Medulla oblongata (tissue), 1 donor: ENCODE measurements at regions not wholly inside any gene's neighbourhood (a gene's known extent, or its start where the extent isn't known, plus 50 kb on each side); places are given as distances from the start of the nearest gene placed in this dataset.
A peak's percentile ranks its signal among the peaks of the same experiment; 100 is the strongest.

Source experiments
- DNase-seq: peaks from one replicate; pipeline ENCODE4 v3.0.0-alpha.2; 2015; ENCODE audit errors: extremely low spot score

- DNase-seq: no peak
Observed at GRCh38 chr13:30126903-30127428, 180.4 kb downstream of the KATNAL1 start.

DNA sequence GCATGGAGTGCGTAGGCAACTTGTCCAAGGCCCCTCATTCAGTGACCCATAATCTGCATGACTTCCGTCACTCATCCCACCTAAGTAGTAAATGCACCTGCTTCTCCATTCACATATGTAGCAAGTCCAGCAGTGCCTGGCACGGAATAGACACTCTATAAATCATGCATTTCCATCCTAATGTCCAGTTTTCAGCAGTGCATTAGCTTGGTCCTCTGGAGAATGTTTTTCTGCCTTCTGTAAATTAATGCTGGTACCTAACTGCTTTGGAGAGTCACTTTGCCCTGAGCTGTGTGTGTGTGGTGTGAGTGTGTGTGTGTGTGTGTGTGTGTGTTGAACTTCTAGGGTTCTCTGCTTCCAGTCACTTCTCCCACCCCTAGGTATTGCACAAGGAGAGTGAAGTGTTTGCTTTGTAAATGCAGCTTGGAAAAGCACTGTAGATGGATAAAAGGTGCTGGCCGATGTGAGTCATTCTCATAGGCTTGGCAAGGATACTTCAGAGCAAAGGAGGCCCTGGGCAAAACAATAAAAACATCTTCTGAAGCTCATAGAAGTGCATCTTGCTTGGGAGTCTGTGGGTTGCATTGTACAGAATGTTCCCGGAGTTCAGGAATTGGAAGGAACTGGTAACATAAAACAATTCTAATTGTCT, 181.8 kb downstream of the KATNAL1 start:
- no peak for DNase-seq

GRCh38 chr13:30124131-30124768, 183.1 kb downstream of the KATNAL1 start:
- DNase-seq: no peak

DNA sequence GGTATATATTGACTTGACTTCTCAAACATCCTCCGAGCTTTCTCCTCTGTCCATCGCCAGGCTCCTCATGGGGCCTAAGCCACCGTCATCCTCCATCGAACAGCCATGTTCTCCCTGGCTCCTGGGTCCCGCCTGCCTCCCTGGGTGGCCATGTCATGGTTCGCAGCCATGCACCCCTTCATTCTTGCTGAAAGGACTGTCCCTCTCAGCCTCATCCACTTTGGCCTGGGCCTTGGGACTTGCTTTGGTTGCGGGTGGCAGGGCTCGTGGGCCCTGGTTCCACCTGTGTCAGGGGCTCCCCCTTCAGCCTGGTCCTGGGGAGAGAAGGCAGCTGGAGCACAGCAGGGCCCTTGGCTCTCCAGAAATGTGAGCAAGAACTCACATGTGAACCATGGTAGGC, 183.8 kb downstream of the KATNAL1 start:
- no peak for DNase-seq

- no peak for DNase-seq
Observed at GRCh38 chr13:30121666-30122065, 185.7 kb downstream of the KATNAL1 start.

DNA sequence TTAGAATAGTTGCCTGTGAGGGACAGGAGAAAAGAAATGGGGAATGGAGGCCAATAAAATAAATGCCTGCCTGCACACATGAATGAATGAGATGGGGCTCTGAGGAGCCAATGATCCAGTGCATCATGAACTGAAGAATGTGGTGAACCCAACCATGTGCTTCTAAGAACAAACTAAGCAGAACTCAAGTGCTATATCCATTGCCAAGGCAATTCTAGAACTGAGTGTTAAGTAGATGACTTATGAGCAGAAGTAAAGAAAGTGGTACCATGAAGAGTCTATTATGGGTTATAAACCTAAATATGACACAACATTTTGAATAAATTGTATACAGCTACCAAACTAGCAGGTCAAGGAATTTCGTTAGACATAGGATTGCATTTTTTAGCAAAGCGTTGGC, 186.1 kb downstream of the KATNAL1 start:
- DNase-seq: no peak

GRCh38 chr13:30120133-30120822, 187.1 kb downstream of the KATNAL1 start:
- DNase-seq: no peak

DNA sequence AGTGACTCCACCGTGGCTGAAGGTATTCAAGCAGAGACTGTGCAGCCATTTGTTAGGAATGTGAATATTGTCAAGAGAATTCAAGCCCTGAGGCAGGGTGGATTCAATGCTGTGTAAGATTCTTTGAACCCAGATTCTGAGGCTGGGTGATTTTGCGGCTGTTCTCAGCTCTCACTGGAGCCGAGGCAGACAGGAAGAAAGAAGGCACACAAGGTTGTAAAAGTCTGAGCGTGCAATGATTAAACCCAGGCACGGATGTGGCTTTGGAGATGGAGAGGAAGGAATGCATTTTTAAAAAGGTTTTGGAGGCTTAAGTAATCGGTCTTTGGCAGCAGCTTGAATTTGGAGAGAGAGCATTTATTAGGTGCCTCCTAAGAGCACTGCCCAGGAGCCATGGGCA, 187.9 kb downstream of the KATNAL1 start:
- DNase-seq: no peak

GRCh38 chr13:30116379-30116778, 191.0 kb downstream of the KATNAL1 start:
- no peak for DNase-seq

DNA sequence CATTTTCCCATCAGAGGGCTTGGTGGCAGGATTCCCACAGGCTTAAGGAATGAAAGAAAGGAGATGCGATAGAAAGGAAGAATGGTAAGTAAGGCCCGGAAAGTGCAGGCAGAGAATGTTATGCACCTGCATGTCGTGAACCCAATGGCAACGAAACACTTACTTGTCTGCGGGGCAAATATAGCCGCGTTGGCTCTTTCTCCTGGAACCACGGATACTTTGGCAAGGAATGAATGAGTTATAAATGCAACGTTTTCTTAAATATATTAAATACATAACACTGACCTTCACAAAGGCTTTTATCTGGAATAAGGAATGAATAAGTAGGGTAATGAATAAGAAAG, 192.1 kb downstream of the KATNAL1 start:
- no peak for DNase-seq

DNA sequence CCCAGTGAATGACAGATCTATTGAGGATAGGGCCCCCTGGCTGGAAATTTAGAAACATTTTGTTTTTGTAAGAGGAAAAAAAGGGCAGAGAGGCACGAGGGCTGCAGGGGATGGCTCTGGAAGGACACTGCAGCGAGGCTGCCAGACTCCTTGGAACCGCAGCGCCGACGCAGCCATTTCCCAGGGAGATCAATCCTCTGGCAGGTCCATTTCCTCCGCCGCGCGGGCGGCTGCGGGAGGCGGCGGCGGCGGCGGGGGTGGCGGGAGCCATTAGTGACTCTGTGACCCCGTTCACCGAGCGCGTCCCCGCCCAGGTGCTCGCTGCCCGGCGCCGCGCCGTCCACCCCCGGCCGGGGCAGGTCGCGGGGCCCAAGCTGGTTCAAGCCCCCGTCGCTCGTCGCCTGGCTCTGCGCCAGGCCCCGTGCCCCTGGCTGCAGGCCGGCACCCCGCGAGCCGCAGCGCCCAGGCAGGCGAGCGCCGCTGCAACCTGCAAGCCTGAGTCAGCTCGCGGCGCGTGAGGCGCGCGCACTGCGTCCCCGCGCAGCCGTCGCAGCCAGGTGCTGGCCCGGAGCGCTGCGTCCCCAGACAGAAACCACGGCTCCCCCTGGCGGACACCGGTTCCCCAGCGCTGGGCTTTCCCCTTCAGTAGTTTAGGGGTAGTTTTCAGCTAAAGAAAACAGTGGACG, 192.6 kb downstream of the KATNAL1 start:
- DNase-seq: peak; percentile 90

- no peak for DNase-seq
Observed at GRCh38 chr13:30113983-30114570, 193.3 kb downstream of the KATNAL1 start.

DNA sequence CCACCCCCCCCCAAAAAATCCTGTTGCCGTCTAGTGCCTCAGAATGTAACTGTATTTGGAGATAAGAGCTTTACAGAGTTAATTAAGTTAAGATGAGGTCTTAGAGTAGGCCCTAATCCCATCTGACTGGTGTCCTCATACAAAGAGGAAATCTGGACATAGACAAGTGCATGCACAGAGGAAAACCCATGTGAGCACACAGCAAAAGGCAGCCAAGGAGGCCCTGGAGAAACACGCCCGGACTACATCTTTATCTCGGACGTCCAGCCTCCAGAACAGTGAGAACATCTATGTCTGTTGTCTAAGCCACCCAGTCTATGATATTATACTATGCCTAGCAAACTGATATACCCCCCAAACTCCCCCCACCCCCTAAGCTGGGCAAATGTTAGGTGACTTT, 193.8 kb downstream of the KATNAL1 start:
- peak; percentile 31 for DNase-seq

DNA sequence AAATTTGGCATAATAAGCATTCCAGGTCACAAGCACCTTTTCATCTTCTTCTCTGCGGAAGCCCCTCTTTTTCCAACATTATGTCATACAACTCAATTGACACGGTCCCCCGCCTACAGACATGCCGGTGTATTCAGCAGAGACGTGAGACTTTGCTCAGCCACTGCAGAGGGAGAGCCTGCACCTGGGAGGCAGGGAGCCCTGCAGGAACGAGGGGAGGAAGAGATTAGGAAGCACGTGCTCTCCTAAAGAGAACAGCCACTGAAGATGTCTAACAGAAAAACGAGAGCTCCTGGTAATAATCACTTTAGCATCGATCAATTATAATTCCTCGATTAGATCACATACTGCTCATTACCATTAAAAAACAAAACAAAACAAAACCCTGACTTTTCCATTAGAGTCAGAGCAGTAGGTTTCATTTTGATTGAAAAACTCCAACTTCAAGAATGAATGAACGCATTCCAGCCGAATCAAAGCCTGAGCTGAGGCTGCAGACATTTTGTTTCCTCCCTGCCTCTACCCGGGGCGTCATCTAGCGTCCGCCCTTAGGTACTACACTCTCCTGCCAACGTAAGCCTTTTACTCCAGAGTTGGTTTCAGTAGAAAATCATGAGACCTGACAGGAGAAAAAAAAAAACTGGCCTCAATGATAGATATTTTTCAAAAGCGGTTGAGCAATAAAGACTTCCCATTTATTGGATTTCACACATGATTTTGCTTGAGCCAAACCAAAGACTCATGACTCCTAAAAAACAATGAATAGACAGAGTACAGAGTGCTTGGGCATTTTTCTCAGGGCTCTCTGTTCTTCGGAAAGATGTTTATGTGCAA, 194.5 kb downstream of the KATNAL1 start:
- DNase-seq: peak; percentile 95

GRCh38 chr13:30111810-30112209, 195.5 kb downstream of the KATNAL1 start:
- DNase-seq: no peak

GRCh38 chr13:30110301-30111070, 196.9 kb downstream of the KATNAL1 start:
- no peak for DNase-seq

GRCh38 chr13:30109471-30110135, 197.7 kb downstream of the KATNAL1 start:
- DNase-seq: no peak

DNA sequence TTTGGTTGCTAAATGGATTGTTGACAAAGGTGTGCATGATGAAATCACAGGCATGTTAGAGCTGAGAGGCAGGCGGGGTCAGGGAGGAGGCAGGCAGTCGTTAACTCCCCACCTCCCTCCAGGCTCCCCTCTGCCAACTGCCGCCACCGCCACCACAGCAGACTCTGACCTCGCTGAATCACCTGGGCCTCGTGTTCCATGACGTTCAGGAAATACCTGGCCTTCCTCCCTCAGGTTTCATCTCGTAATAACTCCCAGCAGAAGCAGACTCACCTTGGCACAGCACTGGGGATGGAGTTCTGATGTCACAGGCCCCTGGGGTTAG, 198.5 kb downstream of the KATNAL1 start:
- DNase-seq: no peak

GRCh38 chr13:30108216-30108912, 199.0 kb downstream of the KATNAL1 start:
- no peak for DNase-seq
